ENCODE measurements at regions not wholly inside any gene's neighbourhood (a gene's known extent, or its start where the extent isn't known, plus 50 kb on each side); places are given as distances from the start of the nearest gene placed in this dataset.

DNA sequence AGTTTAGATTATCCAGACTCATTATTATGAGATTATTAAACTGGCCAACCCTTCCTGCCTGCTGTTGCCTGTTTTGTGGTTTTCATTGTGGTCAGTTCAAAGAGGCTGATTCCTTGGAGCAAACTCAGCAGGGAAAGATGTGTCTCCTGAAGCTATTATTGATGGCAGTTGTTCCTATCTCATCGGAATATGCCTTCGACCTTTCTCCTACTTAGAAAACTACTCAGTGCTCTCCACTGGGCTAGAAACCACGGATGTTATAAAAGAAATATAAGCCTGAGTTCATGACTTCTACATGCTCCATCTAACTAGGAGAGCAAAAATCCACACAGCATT is 80.2 kb upstream of the NAV2 start:
- TF ChIP-seq, protein P1, sequence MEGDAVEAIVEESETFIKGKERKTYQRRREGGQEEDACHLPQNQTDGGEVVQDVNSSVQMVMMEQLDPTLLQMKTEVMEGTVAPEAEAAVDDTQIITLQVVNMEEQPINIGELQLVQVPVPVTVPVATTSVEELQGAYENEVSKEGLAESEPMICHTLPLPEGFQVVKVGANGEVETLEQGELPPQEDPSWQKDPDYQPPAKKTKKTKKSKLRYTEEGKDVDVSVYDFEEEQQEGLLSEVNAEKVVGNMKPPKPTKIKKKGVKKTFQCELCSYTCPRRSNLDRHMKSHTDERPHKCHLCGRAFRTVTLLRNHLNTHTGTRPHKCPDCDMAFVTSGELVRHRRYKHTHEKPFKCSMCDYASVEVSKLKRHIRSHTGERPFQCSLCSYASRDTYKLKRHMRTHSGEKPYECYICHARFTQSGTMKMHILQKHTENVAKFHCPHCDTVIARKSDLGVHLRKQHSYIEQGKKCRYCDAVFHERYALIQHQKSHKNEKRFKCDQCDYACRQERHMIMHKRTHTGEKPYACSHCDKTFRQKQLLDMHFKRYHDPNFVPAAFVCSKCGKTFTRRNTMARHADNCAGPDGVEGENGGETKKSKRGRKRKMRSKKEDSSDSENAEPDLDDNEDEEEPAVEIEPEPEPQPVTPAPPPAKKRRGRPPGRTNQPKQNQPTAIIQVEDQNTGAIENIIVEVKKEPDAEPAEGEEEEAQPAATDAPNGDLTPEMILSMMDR (IDR thresholded peaks at IDR 0.05) = no peak
- TF ChIP-seq, protein P2, sequence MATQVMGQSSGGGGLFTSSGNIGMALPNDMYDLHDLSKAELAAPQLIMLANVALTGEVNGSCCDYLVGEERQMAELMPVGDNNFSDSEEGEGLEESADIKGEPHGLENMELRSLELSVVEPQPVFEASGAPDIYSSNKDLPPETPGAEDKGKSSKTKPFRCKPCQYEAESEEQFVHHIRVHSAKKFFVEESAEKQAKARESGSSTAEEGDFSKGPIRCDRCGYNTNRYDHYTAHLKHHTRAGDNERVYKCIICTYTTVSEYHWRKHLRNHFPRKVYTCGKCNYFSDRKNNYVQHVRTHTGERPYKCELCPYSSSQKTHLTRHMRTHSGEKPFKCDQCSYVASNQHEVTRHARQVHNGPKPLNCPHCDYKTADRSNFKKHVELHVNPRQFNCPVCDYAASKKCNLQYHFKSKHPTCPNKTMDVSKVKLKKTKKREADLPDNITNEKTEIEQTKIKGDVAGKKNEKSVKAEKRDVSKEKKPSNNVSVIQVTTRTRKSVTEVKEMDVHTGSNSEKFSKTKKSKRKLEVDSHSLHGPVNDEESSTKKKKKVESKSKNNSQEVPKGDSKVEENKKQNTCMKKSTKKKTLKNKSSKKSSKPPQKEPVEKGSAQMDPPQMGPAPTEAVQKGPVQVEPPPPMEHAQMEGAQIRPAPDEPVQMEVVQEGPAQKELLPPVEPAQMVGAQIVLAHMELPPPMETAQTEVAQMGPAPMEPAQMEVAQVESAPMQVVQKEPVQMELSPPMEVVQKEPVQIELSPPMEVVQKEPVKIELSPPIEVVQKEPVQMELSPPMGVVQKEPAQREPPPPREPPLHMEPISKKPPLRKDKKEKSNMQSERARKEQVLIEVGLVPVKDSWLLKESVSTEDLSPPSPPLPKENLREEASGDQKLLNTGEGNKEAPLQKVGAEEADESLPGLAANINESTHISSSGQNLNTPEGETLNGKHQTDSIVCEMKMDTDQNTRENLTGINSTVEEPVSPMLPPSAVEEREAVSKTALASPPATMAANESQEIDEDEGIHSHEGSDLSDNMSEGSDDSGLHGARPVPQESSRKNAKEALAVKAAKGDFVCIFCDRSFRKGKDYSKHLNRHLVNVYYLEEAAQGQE (IDR thresholded peaks at IDR 0.05; ENCODE audit: insufficient read depth in 1 of 2, low read depth in 2 of 2, low read length in 1 of 2) = no peak
- TF ChIP-seq POLR2AphosphoS5 (IDR thresholded peaks at IDR 0.05; ENCODE audit: low read depth, low read length) = no peak
- TF ChIP-seq SIN3A (IDR thresholded peaks at IDR 0.05; ENCODE audit: borderline replicate concordance, insufficient read depth, low read depth, low read length) = no peak
- no peak for TF ChIP-seq TCF7L2 (IDR thresholded peaks at IDR 0.05; ENCODE audit: low read depth, low read length)
